Endodermal cell (in vitro differentiated cells): ENCODE measurements at regions not wholly inside any gene's neighbourhood (a gene's known extent, or its start where the extent isn't known, plus 50 kb on each side); places are given as distances from the start of the nearest gene placed in this dataset.

ENCODE experiments used
- DNase-seq: peaks from one replicate; pipeline ENCODE4 v3.0.0-alpha.2; 2017
- H3K27ac ChIP-seq: 2 replicates; pipeline ENCODE4 v1.5.1; 2013; ENCODE audit warnings: mild to moderate bottlenecking, low read depth, low read length, moderate library complexity
- H3K27me3 ChIP-seq: 2 replicates; pipeline ENCODE4 v1.6.1; 2013; ENCODE audit warnings: mild to moderate bottlenecking, low read length, moderate library complexity; ENCODE audit not compliant: insufficient read depth, control insufficient read depth, poor library complexity, severe bottlenecking
- H3K36me3 ChIP-seq: 2 replicates; pipeline ENCODE4 v1.7.0; 2013; ENCODE audit warnings: mild to moderate bottlenecking, low read length, moderate library complexity; ENCODE audit not compliant: control insufficient read depth, insufficient read depth
- H3K4me1 ChIP-seq: one replicate; pipeline ENCODE4 v1.7.0; 2013; ENCODE audit warnings: low read length; ENCODE audit not compliant: control insufficient read depth, insufficient read depth
- H3K4me3 ChIP-seq: 2 replicates; pipeline ENCODE4 v1.5.1; 2013; ENCODE audit warnings: mild to moderate bottlenecking, low read length, moderate library complexity
- H3K9ac ChIP-seq: 2 replicates; pipeline ENCODE4 v1.6.1; 2013; ENCODE audit warnings: mild to moderate bottlenecking, low read length, moderate library complexity; ENCODE audit not compliant: poor library complexity, severe bottlenecking; ENCODE audit errors: extremely low read depth
- H3K9me3 ChIP-seq: 2 replicates; pipeline ENCODE4 v1.6.1; 2013; ENCODE audit warnings: mild to moderate bottlenecking, low read length, moderate library complexity; ENCODE audit not compliant: control insufficient read depth
- H3K27ac Mint-ChIP-seq: 2 replicates; pipeline ENCODE4 v1.8.0; 2020; ENCODE audit warnings: mixed read lengths
- H3K27me3 Mint-ChIP-seq: 2 replicates; pipeline ENCODE4 v1.8.0; 2021; ENCODE audit warnings: mild to moderate bottlenecking, mixed read lengths; ENCODE audit not compliant: insufficient read depth
- H3K36me3 Mint-ChIP-seq: 2 replicates; pipeline ENCODE4 v1.8.0; 2020; ENCODE audit warnings: low read depth, mixed read lengths
- H3K4me1 Mint-ChIP-seq: 2 replicates; pipeline ENCODE4 v1.8.0; 2020; ENCODE audit warnings: mixed read lengths
- H3K4me3 Mint-ChIP-seq: 2 replicates; pipeline ENCODE4 v1.8.0; 2020; ENCODE audit warnings: mild to moderate bottlenecking, moderate library complexity, mixed read lengths
- H3K9me3 Mint-ChIP-seq: 2 replicates; pipeline ENCODE4 v1.8.0; 2020; ENCODE audit warnings: mild to moderate bottlenecking, mixed read lengths
- CTCF ChIP-seq: fragments of 200-600 bp; sonication (generic); conservative IDR thresholded peaks from 2 replicates; pipeline ENCODE4 v1.5.0; 2021; ENCODE audit warnings: antibody characterized with exemption, mild to moderate bottlenecking
- WGBS, 2 experiments: methylation state at CpG; one replicate each; pipeline versions ENCODE4 v1.1.5 to v1.1.7; 2013; ENCODE audit warnings: missing lambda C conversion rate in 2 of 2, mixed read lengths in 1 of 2; ENCODE audit not compliant: insufficient coverage in 1 of 2, insufficient read length in 1 of 2; 5-methylcytosine and 5-hydroxymethylcytosine counted together

- Histone ChIP-seq H3K9me3 (no peaks in the 10 kb centered on the region), H3K4me1 (no peaks in the 10 kb centered on the region), H3K27ac (no peak overlapping the region), H3K27me3 (no peaks in the 10 kb centered on the region), H3K9ac (no peak overlapping the region), H3K4me3 (no peak overlapping the region), H3K36me3 (no peaks in the 10 kb centered on the region)
- no peak overlapping the region for H3K4me3 Mint-ChIP-seq
- no peaks in the 10 kb centered on the region for H3K4me1 Mint-ChIP-seq
- no peak for DNase-seq
- H3K27ac Mint-ChIP-seq = no peak overlapping the region
- 95 to 96% methylated on average over 4 to 8 of the region's 8 CpGs for WGBS, 2 experiments
- H3K9me3 Mint-ChIP-seq = peaks cover 6% of the 10 kb centered on the region
- H3K36me3 Mint-ChIP-seq = no peaks in the 10 kb centered on the region
- H3K27me3 Mint-ChIP-seq = peaks cover 3% of the 10 kb centered on the region
- TF ChIP-seq CTCF = no peak
Measured at GRCh38 chr4:7128234-7128633, 60.4 kb upstream of the GRPEL1 start.

- H3K4me1 ChIP-seq = no peaks in the 10 kb centered on the region
- no peak for DNase-seq
- no peaks in the 10 kb centered on the region for H3K9me3 ChIP-seq
- no peaks in the 10 kb centered on the region for H3K36me3 ChIP-seq
- WGBS, 2 experiments = 86 to 90% methylated on average over 18 of the region's 18 CpGs
- Mint-ChIP-seq H3K36me3 (no peaks in the 10 kb centered on the region), H3K9me3 (no peaks in the 10 kb centered on the region), H3K4me3 (no peak overlapping the region), H3K27ac (no peak overlapping the region), H3K4me1 (no peaks in the 10 kb centered on the region), H3K27me3 (no peaks in the 10 kb centered on the region)
- TF ChIP-seq CTCF = no peak
- no peaks in the 10 kb centered on the region for H3K27me3 ChIP-seq
- H3K27ac ChIP-seq = no peak overlapping the region
- H3K4me3 ChIP-seq = no peak overlapping the region
- H3K9ac ChIP-seq = no peak overlapping the region
Measured at GRCh38 chr4:7127576-7127975, 59.7 kb upstream of the GRPEL1 start.

GRCh38 chr4:7126981-7127380 lies 59.1 kb upstream of the GRPEL1 start:
- H3K27ac ChIP-seq = no peak overlapping the region
- no peak for TF ChIP-seq CTCF
- H3K9me3 ChIP-seq = no peaks in the 10 kb centered on the region
- 93 to 100% methylated on average over 4 to 8 of the region's 8 CpGs for WGBS, 2 experiments
- no peaks in the 10 kb centered on the region for H3K27me3 ChIP-seq
- no peak for DNase-seq
- H3K4me1 ChIP-seq = no peaks in the 10 kb centered on the region
- H3K36me3 ChIP-seq = no peaks in the 10 kb centered on the region
- no peak overlapping the region for H3K4me3 ChIP-seq
- Mint-ChIP-seq H3K4me3 (no peak overlapping the region), H3K4me1 (no peaks in the 10 kb centered on the region), H3K36me3 (no peaks in the 10 kb centered on the region), H3K27ac (no peak overlapping the region), H3K9me3 (no peaks in the 10 kb centered on the region), H3K27me3 (no peaks in the 10 kb centered on the region)
- no peak overlapping the region for H3K9ac ChIP-seq
